GM23338 (cell line): ENCODE measurements at regions not wholly inside any gene's neighbourhood (a gene's known extent, or its start where the extent isn't known, plus 50 kb on each side); places are given as distances from the start of the nearest gene placed in this dataset.

Experiments
- EZH2 ChIP-seq: fragments of 200-600 bp; sonication (generic); IDR thresholded peaks from one replicate; pipeline ENCODE4 v1.8.0; 2017; ENCODE audit warnings: antibody characterized with exemption, mild to moderate bottlenecking, low read depth; ENCODE audit not compliant: unreplicated experiment
- TF ChIP-seq, protein P1 (sequence below), 2 experiments: fragments of 200-600 bp in 1 of 2; sonication (generic) in 1 of 2; conservative IDR thresholded peaks; 2 replicates each; pipeline versions ENCODE4 v1.5.1 to v1.6.1; 2016 to 2017; ENCODE audit warnings: antibody characterized with exemption in 2 of 2, low read depth in 2 of 2, mild to moderate bottlenecking in 2 of 2, moderate library complexity in 1 of 2

DNA sequence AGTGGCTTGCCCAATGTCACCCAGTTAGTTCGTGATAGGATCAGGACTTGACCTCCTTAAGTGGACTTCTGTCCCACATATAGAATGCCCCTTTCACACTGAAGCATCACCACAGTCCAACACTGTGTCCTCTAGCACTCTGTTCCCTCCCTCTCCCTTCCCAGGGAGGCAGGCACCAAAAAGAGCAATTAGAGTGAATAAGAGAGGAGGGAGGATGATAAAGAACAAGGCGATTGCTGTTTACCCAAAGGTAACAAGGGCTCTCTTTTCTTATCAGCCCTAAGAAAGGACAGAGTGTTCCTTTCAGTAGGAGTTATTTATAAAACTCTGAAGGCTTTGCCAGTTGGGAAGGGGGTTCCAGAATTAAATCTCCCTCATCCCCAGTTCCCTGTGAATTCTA is 192.7 kb upstream of the ATP2B1 start:
- TF ChIP-seq, protein P1, sequence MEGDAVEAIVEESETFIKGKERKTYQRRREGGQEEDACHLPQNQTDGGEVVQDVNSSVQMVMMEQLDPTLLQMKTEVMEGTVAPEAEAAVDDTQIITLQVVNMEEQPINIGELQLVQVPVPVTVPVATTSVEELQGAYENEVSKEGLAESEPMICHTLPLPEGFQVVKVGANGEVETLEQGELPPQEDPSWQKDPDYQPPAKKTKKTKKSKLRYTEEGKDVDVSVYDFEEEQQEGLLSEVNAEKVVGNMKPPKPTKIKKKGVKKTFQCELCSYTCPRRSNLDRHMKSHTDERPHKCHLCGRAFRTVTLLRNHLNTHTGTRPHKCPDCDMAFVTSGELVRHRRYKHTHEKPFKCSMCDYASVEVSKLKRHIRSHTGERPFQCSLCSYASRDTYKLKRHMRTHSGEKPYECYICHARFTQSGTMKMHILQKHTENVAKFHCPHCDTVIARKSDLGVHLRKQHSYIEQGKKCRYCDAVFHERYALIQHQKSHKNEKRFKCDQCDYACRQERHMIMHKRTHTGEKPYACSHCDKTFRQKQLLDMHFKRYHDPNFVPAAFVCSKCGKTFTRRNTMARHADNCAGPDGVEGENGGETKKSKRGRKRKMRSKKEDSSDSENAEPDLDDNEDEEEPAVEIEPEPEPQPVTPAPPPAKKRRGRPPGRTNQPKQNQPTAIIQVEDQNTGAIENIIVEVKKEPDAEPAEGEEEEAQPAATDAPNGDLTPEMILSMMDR (conservative IDR thresholded peaks at IDR 0.05; ENCODE audit: low read depth in 2 of 2) = no peak
- TF ChIP-seq EZH2 = no peak
